ENCODE measurements at regions not wholly inside any gene's neighbourhood (a gene's known extent, or its start where the extent isn't known, plus 50 kb on each side); places are given as distances from the start of the nearest gene placed in this dataset.

GRCh38 chr15:88378188-88378637, 89.0 kb downstream of the MRPL46 start:
- no peak for DNase-seq

- no peak for DNase-seq
Observed at GRCh38 chr15:88377509-88377908, 89.7 kb downstream of the MRPL46 start.

GRCh38 chr15:88376574-88377174, 90.5 kb downstream of the MRPL46 start:
- no peak for DNase-seq

GRCh38 chr15:88375234-88375927, 91.8 kb downstream of the MRPL46 start:
- DNase-seq = no peak

- no peak for DNase-seq
Observed at GRCh38 chr15:88365124-88365523, 102.1 kb downstream of the MRPL46 start.

- DNase-seq = no peak
Observed at GRCh38 chr15:88348579-88349230, 92.2 kb upstream of the NTRK3 start.

GRCh38 chr15:88345962-88346361, 89.4 kb upstream of the NTRK3 start:
- DNase-seq = no peak

GRCh38 chr15:88344786-88345185, 88.2 kb upstream of the NTRK3 start:
- DNase-seq = no peak

GRCh38 chr15:88342666-88343065, 86.1 kb upstream of the NTRK3 start:
- no peak for DNase-seq

- DNase-seq = no peak
Observed at GRCh38 chr15:88341653-88342052, 85.1 kb upstream of the NTRK3 start.

GRCh38 chr15:88341006-88341405, 84.5 kb upstream of the NTRK3 start:
- no peak for DNase-seq

GRCh38 chr15:88337993-88338392, 81.5 kb upstream of the NTRK3 start:
- DNase-seq = no peak

GRCh38 chr15:88335074-88335473, 78.5 kb upstream of the NTRK3 start:
- DNase-seq = no peak

GRCh38 chr15:88334436-88334835, 77.9 kb upstream of the NTRK3 start:
- DNase-seq = no peak

GRCh38 chr15:88331291-88331690, 74.8 kb upstream of the NTRK3 start:
- DNase-seq = peak; percentile 72

- DNase-seq = no peak
Observed at GRCh38 chr15:88326924-88327323, 70.4 kb upstream of the NTRK3 start.

GRCh38 chr15:88324741-88325065, 68.2 kb upstream of the NTRK3 start:
- DNase-seq = no peak

GRCh38 chr15:88323976-88324740, 67.6 kb upstream of the NTRK3 start:
- no peak for DNase-seq

- DNase-seq = no peak
Observed at GRCh38 chr15:88323468-88323867, 66.9 kb upstream of the NTRK3 start.

GRCh38 chr15:88322461-88322860, 65.9 kb upstream of the NTRK3 start:
- no peak for DNase-seq

GRCh38 chr15:88321271-88321670, 64.7 kb upstream of the NTRK3 start:
- DNase-seq = no peak

- no peak for DNase-seq
Observed at GRCh38 chr15:88316586-88316985, 60.0 kb upstream of the NTRK3 start.

- no peak for DNase-seq
Observed at GRCh38 chr15:88315221-88315878, 58.8 kb upstream of the NTRK3 start.

All from NCI-H1048 (cell line).